IMR-90 (cell line): ENCODE measurements at regions not wholly inside any gene's neighbourhood (a gene's known extent, or its start where the extent isn't known, plus 50 kb on each side); places are given as distances from the start of the nearest gene placed in this dataset.

Experiments used
- ATAC-seq: fragments of 200-7000 bp; cut with Tn5 transposase; 2 replicates; pipeline ENCODE4 v1.9.1; 2020; ENCODE audit warnings: low read depth, mild to moderate bottlenecking, moderate library complexity
- BruUV-seq: library from RNA; stranded (reverse); fragments of 400-500 nt; replicated peaks from 2 replicates; lab custom pipeline; 2021; lab: Mats Ljungman, UMichigan
- CTCF ChIA-PET: fragments of 300-600 bp; formaldehyde crosslinking; extraction: SDS; loops from one replicate; lab custom pipeline; 2021; ENCODE audit warnings: antibody characterized with exemption; lab: Yijun Ruan, JAX
- POLR2A ChIA-PET: fragments of 300-600 bp; sonication (Branson Sonifier 250); formaldehyde crosslinking; loops from one replicate; lab custom pipeline; 2022; ENCODE audit warnings: antibody characterized with exemption; ENCODE audit not compliant: unreplicated experiment; lab: Charles Lee
- DNase-seq: peaks from one replicate; pipeline ENCODE4 v3.0.0; 2013
- H2AFZ ChIP-seq: replicated peaks from 2 replicates; pipeline ENCODE3; 2013; ENCODE audit warnings: low read length, mild to moderate bottlenecking; ENCODE audit not compliant: poor library complexity
- H2AK5ac ChIP-seq: 2 replicates; pipeline ENCODE4 v1.6.1; 2013; ENCODE audit warnings: low read depth, low read length, inconsistent platforms
- H2AK9ac ChIP-seq: replicated peaks from 2 replicates; pipeline ENCODE3; 2013; ENCODE audit warnings: mild to moderate bottlenecking, low read depth, low read length, moderate library complexity; ENCODE audit not compliant: poor library complexity
- H2BK120ac ChIP-seq: 2 replicates; pipeline ENCODE4 v1.6.1; 2013; ENCODE audit warnings: low read depth, low read length, inconsistent platforms
- H2BK15ac ChIP-seq: 3 replicates; pipeline ENCODE4 v1.6.1; 2013; ENCODE audit warnings: low read depth, low read length, inconsistent platforms
- H2BK20ac ChIP-seq: 2 replicates; pipeline ENCODE4 v1.6.1; 2013; ENCODE audit warnings: low read depth, mild to moderate bottlenecking, inconsistent platforms, low read length, moderate library complexity
- H2BK5ac ChIP-seq: 2 replicates; pipeline ENCODE4 v1.6.1; 2013; ENCODE audit warnings: mild to moderate bottlenecking, low read depth, low read length, inconsistent platforms; ENCODE audit not compliant: poor library complexity, severe bottlenecking
- H3K14ac ChIP-seq: replicated peaks from 2 replicates; pipeline ENCODE4 v1.6.1; 2013; ENCODE audit warnings: low read depth, low read length, inconsistent platforms
- H3K18ac ChIP-seq: 2 replicates; pipeline ENCODE4 v1.6.1; 2013; ENCODE audit warnings: low read depth, low read length, control low read depth
- H3K23ac ChIP-seq: 2 replicates; pipeline ENCODE4 v1.6.1; 2013; ENCODE audit warnings: low read depth, low read length, inconsistent platforms
- H3K27ac ChIP-seq: 2 replicates; pipeline ENCODE4 v1.5.1; 2013; ENCODE audit warnings: mild to moderate bottlenecking, control low read depth, low read length; ENCODE audit not compliant: insufficient read depth
- H3K27me3 ChIP-seq: 2 replicates; pipeline ENCODE4 v1.6.1; 2013; ENCODE audit warnings: low read length; ENCODE audit not compliant: control insufficient read depth, insufficient read depth
- H3K36me3 ChIP-seq: 2 replicates; pipeline ENCODE4 v1.6.1; 2013; ENCODE audit warnings: low read length, mixed read lengths; ENCODE audit not compliant: control insufficient read depth, insufficient read depth
- H3K4ac ChIP-seq: 2 replicates; pipeline ENCODE4 v1.6.1; 2013; ENCODE audit warnings: low read depth, low read length, inconsistent platforms
- H3K4me1 ChIP-seq: 2 replicates; pipeline ENCODE4 v1.6.1; 2013; ENCODE audit warnings: low read length, mixed read lengths; ENCODE audit not compliant: control insufficient read depth, insufficient read depth
- H3K4me2 ChIP-seq: 2 replicates; pipeline ENCODE4 v1.6.1; 2013; ENCODE audit warnings: low read depth, mild to moderate bottlenecking, control low read depth, low read length, moderate library complexity
- H3K4me3 ChIP-seq: 2 replicates; pipeline ENCODE4 v1.5.1; 2013; ENCODE audit warnings: low read depth, mild to moderate bottlenecking, control low read depth, low read length, moderate library complexity; ENCODE audit not compliant: insufficient read depth
- H3K56ac ChIP-seq: 2 replicates; pipeline ENCODE4 v1.6.1; 2013; ENCODE audit warnings: low read length, inconsistent platforms; ENCODE audit not compliant: insufficient read depth; ENCODE audit errors: extremely low read depth
- H3K79me1 ChIP-seq, 2 experiments: 2 replicates each; pipeline ENCODE4 v1.6.1; 2013; ENCODE audit warnings: low read length in 2 of 2, inconsistent platforms in 1 of 2, low read depth in 1 of 2
- H3K9ac ChIP-seq: 2 replicates; pipeline ENCODE4 v1.6.1; 2013; ENCODE audit warnings: low read depth, low read length, control low read depth
- H3K9me1 ChIP-seq: 2 replicates; pipeline ENCODE4 v1.6.1; 2013; ENCODE audit warnings: low read length, inconsistent platforms; ENCODE audit not compliant: insufficient read depth
- H3K9me3 ChIP-seq: 2 replicates; pipeline ENCODE4 v1.6.1; 2013; ENCODE audit warnings: low read length; ENCODE audit not compliant: control insufficient read depth, insufficient read depth
- H4K20me1 ChIP-seq: 2 replicates; pipeline ENCODE4 v1.6.1; 2013; ENCODE audit warnings: low read length, inconsistent platforms; ENCODE audit not compliant: insufficient read depth
- H4K5ac ChIP-seq: 2 replicates; pipeline ENCODE4 v1.6.1; 2013; ENCODE audit warnings: mild to moderate bottlenecking, low read depth, low read length, control low read depth
- H4K8ac ChIP-seq, 2 experiments: 2 replicates each; pipeline ENCODE4 v1.6.1; 2013; ENCODE audit warnings: low read depth in 2 of 2, low read length in 2 of 2, control low read depth in 1 of 2, inconsistent platforms in 1 of 2
- H4K91ac ChIP-seq: 2 replicates; pipeline ENCODE4 v1.6.1; 2013; ENCODE audit warnings: low read depth, low read length, inconsistent platforms; ENCODE audit not compliant: insufficient read depth
- BHLHE40 ChIP-seq: fragments of 150-350 bp; IDR thresholded peaks from 2 replicates; pipeline ENCODE4 v1.6.1; 2016; ENCODE audit warnings: mild to moderate bottlenecking, low read depth, low read length
- CEBPB ChIP-seq: IDR thresholded peaks from 2 replicates; pipeline ENCODE4 v1.6.1; 2012; ENCODE audit warnings: low read depth, low read length, improper control_type of control experiment
- ELK1 ChIP-seq: fragments of 150-350 bp; IDR thresholded peaks from 2 replicates; pipeline ENCODE4 v1.6.1; 2016; ENCODE audit warnings: low read depth, mild to moderate bottlenecking, low read length, moderate library complexity, borderline replicate concordance
- FOS ChIP-seq: fragments of 150-350 bp; IDR thresholded peaks from 2 replicates; pipeline ENCODE4 v1.6.1; 2016; ENCODE audit warnings: low read depth, low read length
- MAFK ChIP-seq: IDR thresholded peaks from 2 replicates; pipeline ENCODE4 v1.6.1; 2012; ENCODE audit warnings: low read depth, low read length, improper control_type of control experiment
- MAZ ChIP-seq: IDR thresholded peaks from 2 replicates; pipeline ENCODE4 v1.6.1; 2012; ENCODE audit warnings: low read depth, mild to moderate bottlenecking, low read length, improper control_type of control experiment, moderate library complexity, borderline replicate concordance
- MXI1 ChIP-seq: IDR thresholded peaks from 2 replicates; pipeline ENCODE4 v1.6.1; 2012; ENCODE audit warnings: low read depth, mild to moderate bottlenecking, low read length, moderate library complexity, borderline replicate concordance
- NFE2L2 ChIP-seq: fragments of 150-350 bp; IDR thresholded peaks from 2 replicates; pipeline ENCODE4 v1.6.1; 2016; ENCODE audit warnings: low read depth, mild to moderate bottlenecking, low read length
- RAD21 ChIP-seq: IDR thresholded peaks from 2 replicates; pipeline ENCODE4 v1.6.1; 2012; ENCODE audit warnings: low read length, improper control_type of control experiment
- RCOR1 ChIP-seq: IDR thresholded peaks from 2 replicates; pipeline ENCODE4 v1.6.1; 2012; ENCODE audit warnings: mild to moderate bottlenecking, low read length, improper control_type of control experiment; ENCODE audit not compliant: insufficient replicate concordance
- SMC3 ChIP-seq: fragments of 150-350 bp; IDR thresholded peaks from 2 replicates; pipeline ENCODE4 v1.6.1; 2016; ENCODE audit warnings: low read depth, mild to moderate bottlenecking, antibody characterized with exemption, low read length, moderate library complexity
- USF2 ChIP-seq: fragments of 150-350 bp; IDR thresholded peaks from 2 replicates; pipeline ENCODE4 v1.6.1; 2017; ENCODE audit warnings: mild to moderate bottlenecking, antibody characterized with exemption, low read length, low read depth
- WGBS, 2 experiments: methylation state at CpG; one replicate each; pipeline versions ENCODE4 v1.1.5 to v1.1.7; 2013; ENCODE audit warnings: missing lambda C conversion rate in 2 of 2; ENCODE audit not compliant: insufficient read length in 1 of 2; ENCODE audit errors: extremely low coverage in 2 of 2; 5-methylcytosine and 5-hydroxymethylcytosine counted together
- dilution Hi-C: fragments of 300-500 bp; cut with HindIII; formaldehyde crosslinking; loops from one replicate; pipeline ENCODE4 v1.14.3; 2018; ENCODE audit warnings: low sequenced_read_pairs; ENCODE audit not compliant: unreplicated experiment
- in situ Hi-C: fragments of 300-500 bp; cut with MboI; formaldehyde crosslinking; loops from 3 replicates; pipeline ENCODE4 v1.14.3; 2019; ENCODE audit warnings: low sequenced_read_pairs, inconsistent platforms, mixed read lengths
- intact Hi-C: fragments of 100-400 bp; cut with micrococcal nuclease; formaldehyde crosslinking; loops from 2 replicates; pipeline ENCODE4 v1.10.0; 2022

- Histone ChIP-seq H3K79me1 (no peaks in the 10 kb centered on the region), H3K4me1 (no peaks in the 10 kb centered on the region), H2BK120ac (no peak overlapping the region), H4K91ac (no peak overlapping the region), H2AK5ac (no peak overlapping the region), H4K5ac (no peak overlapping the region), H3K18ac (no peak overlapping the region), H3K9me3 (no peaks in the 10 kb centered on the region), H3K4me3 (no peak overlapping the region), H3K56ac (no peak overlapping the region), H2BK15ac (no peak overlapping the region), H3K14ac (no peak overlapping the region), H4K8ac (no peak overlapping the region), H2BK5ac (no peak overlapping the region), H3K9me1 (no peaks in the 10 kb centered on the region), H3K27me3 (no peaks in the 10 kb centered on the region), H4K20me1 (no peaks in the 10 kb centered on the region), H3K9ac (no peak overlapping the region), H3K4ac (no peak overlapping the region), H2AFZ (no peak overlapping the region), H3K23ac (no peak overlapping the region), H2AK9ac (no peak overlapping the region), H3K36me3 (no peaks in the 10 kb centered on the region), H3K27ac (no peak overlapping the region), H2BK20ac (no peak overlapping the region), H3K4me2 (no peak overlapping the region)
- no TSS peak for BruUV-seq
- in situ Hi-C loops = no loop called here
- ChIA-PET POLR2A (no interaction called here), CTCF (no interaction called here)
- 100% methylated on average over 3 of the region's 4 CpGs; no CpG with 5 or more reads in 1 of the 2 experiments for WGBS, 2 experiments
- TF ChIP-seq RCOR1 (no peak), FOS (no peak), NFE2L2 (no peak), MXI1 (no peak), MAFK (no peak), CEBPB (no peak), USF2 (no peak), RAD21 (no peak), SMC3 (no peak), BHLHE40 (no peak), ELK1 (no peak), MAZ (no peak)
- intact Hi-C loops = no loop called here
- dilution Hi-C loops = no loop called here
- no peak for ATAC-seq
- DNase-seq = no peak
Measured at GRCh38 chr7:17498230-17498629, 199.8 kb downstream of the AHR start.
